C4-2B (cell line): ENCODE measurements at regions not wholly inside any gene's neighbourhood (a gene's known extent, or its start where the extent isn't known, plus 50 kb on each side); places are given as distances from the start of the nearest gene placed in this dataset.

Source experiments
- CTCF ChIP-seq: fragments of 450-650 bp; conservative IDR thresholded peaks from 2 replicates; pipeline ENCODE4 v1.5.1; 2017; ENCODE audit warnings: mild to moderate bottlenecking
- ZFX ChIP-seq: fragments of 450-650 bp; IDR thresholded peaks from 2 replicates; pipeline ENCODE4 v1.6.1; 2017

GRCh38 chr3:76078101-76078500 lies 292.8 kb upstream of the ZNF717 start:
- TF ChIP-seq CTCF (no peak), ZFX (no peak)
